WTC11 (cell line): ENCODE measurements at regions not wholly inside any gene's neighbourhood (a gene's known extent, or its start where the extent isn't known, plus 50 kb on each side); places are given as distances from the start of the nearest gene placed in this dataset.

Experiments used
- ATAC-seq: fragments of 200-7000 bp; cut with Tn5 transposase; 2 replicates; pipeline ENCODE4 v1.10.0; 2021; ENCODE audit warnings: mild to moderate bottlenecking, moderate library complexity
- CTCF ChIA-PET: fragments of 300-600 bp; sonication (Branson Sonifier 250); formaldehyde crosslinking; loops from one replicate; lab custom pipeline; 2021; ENCODE audit warnings: antibody characterized with exemption; lab: Charles Lee
- POLR2A ChIA-PET: fragments of 350-600 bp; sonication (Branson Sonifier 250); formaldehyde crosslinking; loops from one replicate; lab custom pipeline; 2021; ENCODE audit warnings: antibody characterized with exemption; lab: Charles Lee
- DNase-seq: peaks from one replicate; pipeline ENCODE4 v3.0.0; 2021; ENCODE audit warnings: low spot score
- H3K27ac Mint-ChIP-seq: 2 replicates; pipeline ENCODE4 v1.8.0; 2021; ENCODE audit warnings: mixed read lengths
- H3K27me3 Mint-ChIP-seq: 2 replicates; pipeline ENCODE4 v1.8.0; 2021; ENCODE audit warnings: low read depth, mild to moderate bottlenecking, moderate library complexity, mixed read lengths
- H3K36me3 Mint-ChIP-seq: 2 replicates; pipeline ENCODE4 v1.8.0; 2021; ENCODE audit warnings: mixed read lengths
- H3K4me1 Mint-ChIP-seq: 2 replicates; pipeline ENCODE4 v1.8.0; 2022; ENCODE audit warnings: mixed read lengths
- H3K4me3 Mint-ChIP-seq: 2 replicates; pipeline ENCODE4 v1.8.0; 2021; ENCODE audit warnings: mild to moderate bottlenecking, moderate library complexity, mixed read lengths
- H3K9me3 Mint-ChIP-seq: 2 replicates; pipeline ENCODE4 v1.8.0; 2021; ENCODE audit warnings: mixed read lengths
- CBFB ChIP-seq: sonication (generic); formaldehyde crosslinking; IDR thresholded peaks from 2 replicates; pipeline ENCODE4 v1.8.1; 2022; ENCODE audit warnings: mild to moderate bottlenecking, low read depth, missing genetic modification reagents
- CREM ChIP-seq: sonication (generic); formaldehyde crosslinking; IDR thresholded peaks from 2 replicates; pipeline ENCODE4 v1.8.1; 2022; ENCODE audit warnings: mild to moderate bottlenecking, missing genetic modification reagents, moderate library complexity
- ERG ChIP-seq: fragments of 250-450 bp; sonication (Bioruptor Pico); IDR thresholded peaks from 2 replicates; pipeline ENCODE4 v1.8.0; 2021; ENCODE audit warnings: mild to moderate bottlenecking
- FOXJ3 ChIP-seq: sonication (generic); formaldehyde crosslinking; IDR thresholded peaks from 2 replicates; pipeline ENCODE4 v1.9.0; 2021; ENCODE audit warnings: missing genetic modification reagents, mild to moderate bottlenecking, borderline replicate concordance
- HMGA2 ChIP-seq: fragments of 250-450 bp; sonication (Bioruptor Pico); IDR thresholded peaks from 2 replicates; pipeline ENCODE4 v1.4.0; 2021; ENCODE audit warnings: mild to moderate bottlenecking, moderate library complexity
- JUN ChIP-seq: sonication (generic); formaldehyde crosslinking; IDR thresholded peaks from 2 replicates; pipeline ENCODE4 v1.8.0; 2023; ENCODE audit warnings: mild to moderate bottlenecking, missing genetic modification reagents
- MAX ChIP-seq: sonication (generic); formaldehyde crosslinking; IDR thresholded peaks from 2 replicates; pipeline ENCODE4 v1.8.0; 2022; ENCODE audit warnings: mild to moderate bottlenecking, missing genetic modification reagents
- NR3C1 ChIP-seq: sonication (generic); formaldehyde crosslinking; conservative IDR thresholded peaks from 2 replicates; pipeline ENCODE4 v1.8.1; 2023; ENCODE audit warnings: low read depth, mild to moderate bottlenecking, missing genetic modification reagents
- PRRX2 ChIP-seq: fragments of 250-450 bp; sonication (Bioruptor Pico); IDR thresholded peaks from 2 replicates; pipeline ENCODE4 v1.8.0; 2021; ENCODE audit warnings: mild to moderate bottlenecking
- SOX15 ChIP-seq: fragments of 250-450 bp; sonication (Bioruptor Pico); IDR thresholded peaks from 2 replicates; pipeline ENCODE4 v1.9.0; 2021; ENCODE audit warnings: mild to moderate bottlenecking
- ZNF263 ChIP-seq: sonication (generic); formaldehyde crosslinking; IDR thresholded peaks from 2 replicates; pipeline ENCODE4 v1.8.1; 2022; ENCODE audit warnings: low read depth, mild to moderate bottlenecking, moderate library complexity, missing genetic modification reagents
- TF ChIP-seq, protein P1 (sequence below): fragments of 250-450 bp; sonication (Bioruptor Pico); IDR thresholded peaks from 2 replicates; pipeline ENCODE4 v1.9.0; 2021; ENCODE audit warnings: mild to moderate bottlenecking
- TF ChIP-seq, protein P2 (sequence below): sonication (generic); formaldehyde crosslinking; IDR thresholded peaks from 2 replicates; pipeline ENCODE4 v1.8.1; 2023; ENCODE audit warnings: mild to moderate bottlenecking, missing genetic modification reagents
- TF ChIP-seq, protein P3 (sequence below): sonication (generic); formaldehyde crosslinking; IDR thresholded peaks from 2 replicates; pipeline ENCODE4 v1.8.0; 2023; ENCODE audit warnings: mild to moderate bottlenecking, missing genetic modification reagents
- TF ChIP-seq, protein P4 (sequence below): sonication (generic); formaldehyde crosslinking; IDR thresholded peaks from 2 replicates; pipeline ENCODE4 v1.8.0; 2022; ENCODE audit warnings: mild to moderate bottlenecking, missing genetic modification reagents

GRCh38 chr13:23995283-23996073, 98.2 kb upstream of the C1QTNF9B start:
- peaks cover 11% of the 10 kb centered on the region for H3K4me1 Mint-ChIP-seq
- ChIA-PET POLR2A (no interaction called here), CTCF (interaction anchor here (1.3 kb wide), 1 partner anchor 233 kb away, joined by 3 read pairs; no protein-coding TSS in a partner anchor)
- H3K9me3 Mint-ChIP-seq = peaks cover 21% of the 10 kb centered on the region
- no peak for DNase-seq
- H3K36me3 Mint-ChIP-seq = peaks cover 15% of the 10 kb centered on the region
- H3K27me3 Mint-ChIP-seq = no peaks in the 10 kb centered on the region
- ATAC-seq = no peak
- H3K4me3 Mint-ChIP-seq = no peak overlapping the region
- no peak overlapping the region for H3K27ac Mint-ChIP-seq
- TF ChIP-seq, protein P1, sequence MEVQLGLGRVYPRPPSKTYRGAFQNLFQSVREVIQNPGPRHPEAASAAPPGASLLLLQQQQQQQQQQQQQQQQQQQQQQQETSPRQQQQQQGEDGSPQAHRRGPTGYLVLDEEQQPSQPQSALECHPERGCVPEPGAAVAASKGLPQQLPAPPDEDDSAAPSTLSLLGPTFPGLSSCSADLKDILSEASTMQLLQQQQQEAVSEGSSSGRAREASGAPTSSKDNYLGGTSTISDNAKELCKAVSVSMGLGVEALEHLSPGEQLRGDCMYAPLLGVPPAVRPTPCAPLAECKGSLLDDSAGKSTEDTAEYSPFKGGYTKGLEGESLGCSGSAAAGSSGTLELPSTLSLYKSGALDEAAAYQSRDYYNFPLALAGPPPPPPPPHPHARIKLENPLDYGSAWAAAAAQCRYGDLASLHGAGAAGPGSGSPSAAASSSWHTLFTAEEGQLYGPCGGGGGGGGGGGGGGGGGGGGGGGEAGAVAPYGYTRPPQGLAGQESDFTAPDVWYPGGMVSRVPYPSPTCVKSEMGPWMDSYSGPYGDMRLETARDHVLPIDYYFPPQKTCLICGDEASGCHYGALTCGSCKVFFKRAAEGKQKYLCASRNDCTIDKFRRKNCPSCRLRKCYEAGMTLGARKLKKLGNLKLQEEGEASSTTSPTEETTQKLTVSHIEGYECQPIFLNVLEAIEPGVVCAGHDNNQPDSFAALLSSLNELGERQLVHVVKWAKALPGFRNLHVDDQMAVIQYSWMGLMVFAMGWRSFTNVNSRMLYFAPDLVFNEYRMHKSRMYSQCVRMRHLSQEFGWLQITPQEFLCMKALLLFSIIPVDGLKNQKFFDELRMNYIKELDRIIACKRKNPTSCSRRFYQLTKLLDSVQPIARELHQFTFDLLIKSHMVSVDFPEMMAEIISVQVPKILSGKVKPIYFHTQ (CRISPR knock-in tag) = no peak
- TF ChIP-seq, protein P2, sequence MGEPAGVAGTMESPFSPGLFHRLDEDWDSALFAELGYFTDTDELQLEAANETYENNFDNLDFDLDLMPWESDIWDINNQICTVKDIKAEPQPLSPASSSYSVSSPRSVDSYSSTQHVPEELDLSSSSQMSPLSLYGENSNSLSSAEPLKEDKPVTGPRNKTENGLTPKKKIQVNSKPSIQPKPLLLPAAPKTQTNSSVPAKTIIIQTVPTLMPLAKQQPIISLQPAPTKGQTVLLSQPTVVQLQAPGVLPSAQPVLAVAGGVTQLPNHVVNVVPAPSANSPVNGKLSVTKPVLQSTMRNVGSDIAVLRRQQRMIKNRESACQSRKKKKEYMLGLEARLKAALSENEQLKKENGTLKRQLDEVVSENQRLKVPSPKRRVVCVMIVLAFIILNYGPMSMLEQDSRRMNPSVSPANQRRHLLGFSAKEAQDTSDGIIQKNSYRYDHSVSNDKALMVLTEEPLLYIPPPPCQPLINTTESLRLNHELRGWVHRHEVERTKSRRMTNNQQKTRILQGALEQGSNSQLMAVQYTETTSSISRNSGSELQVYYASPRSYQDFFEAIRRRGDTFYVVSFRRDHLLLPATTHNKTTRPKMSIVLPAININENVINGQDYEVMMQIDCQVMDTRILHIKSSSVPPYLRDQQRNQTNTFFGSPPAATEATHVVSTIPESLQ (CRISPR knock-in tag) = no peak
- no peak for TF ChIP-seq HMGA2 (CRISPR knock-in tag)
- no peak for TF ChIP-seq ZNF263 (CRISPR knock-in tag)
- TF ChIP-seq, protein P3, sequence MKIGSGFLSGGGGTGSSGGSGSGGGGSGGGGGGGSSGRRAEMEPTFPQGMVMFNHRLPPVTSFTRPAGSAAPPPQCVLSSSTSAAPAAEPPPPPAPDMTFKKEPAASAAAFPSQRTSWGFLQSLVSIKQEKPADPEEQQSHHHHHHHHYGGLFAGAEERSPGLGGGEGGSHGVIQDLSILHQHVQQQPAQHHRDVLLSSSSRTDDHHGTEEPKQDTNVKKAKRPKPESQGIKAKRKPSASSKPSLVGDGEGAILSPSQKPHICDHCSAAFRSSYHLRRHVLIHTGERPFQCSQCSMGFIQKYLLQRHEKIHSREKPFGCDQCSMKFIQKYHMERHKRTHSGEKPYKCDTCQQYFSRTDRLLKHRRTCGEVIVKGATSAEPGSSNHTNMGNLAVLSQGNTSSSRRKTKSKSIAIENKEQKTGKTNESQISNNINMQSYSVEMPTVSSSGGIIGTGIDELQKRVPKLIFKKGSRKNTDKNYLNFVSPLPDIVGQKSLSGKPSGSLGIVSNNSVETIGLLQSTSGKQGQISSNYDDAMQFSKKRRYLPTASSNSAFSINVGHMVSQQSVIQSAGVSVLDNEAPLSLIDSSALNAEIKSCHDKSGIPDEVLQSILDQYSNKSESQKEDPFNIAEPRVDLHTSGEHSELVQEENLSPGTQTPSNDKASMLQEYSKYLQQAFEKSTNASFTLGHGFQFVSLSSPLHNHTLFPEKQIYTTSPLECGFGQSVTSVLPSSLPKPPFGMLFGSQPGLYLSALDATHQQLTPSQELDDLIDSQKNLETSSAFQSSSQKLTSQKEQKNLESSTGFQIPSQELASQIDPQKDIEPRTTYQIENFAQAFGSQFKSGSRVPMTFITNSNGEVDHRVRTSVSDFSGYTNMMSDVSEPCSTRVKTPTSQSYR (CRISPR knock-in tag) = no peak
- TF ChIP-seq ERG (CRISPR knock-in tag) = no peak
- no peak for TF ChIP-seq SOX15 (CRISPR knock-in tag)
- TF ChIP-seq NR3C1 (CRISPR knock-in tag) = no peak
- TF ChIP-seq JUN (CRISPR knock-in tag) = no peak
- TF ChIP-seq CBFB (CRISPR knock-in tag) = no peak
- TF ChIP-seq CREM = no peak

DNA sequence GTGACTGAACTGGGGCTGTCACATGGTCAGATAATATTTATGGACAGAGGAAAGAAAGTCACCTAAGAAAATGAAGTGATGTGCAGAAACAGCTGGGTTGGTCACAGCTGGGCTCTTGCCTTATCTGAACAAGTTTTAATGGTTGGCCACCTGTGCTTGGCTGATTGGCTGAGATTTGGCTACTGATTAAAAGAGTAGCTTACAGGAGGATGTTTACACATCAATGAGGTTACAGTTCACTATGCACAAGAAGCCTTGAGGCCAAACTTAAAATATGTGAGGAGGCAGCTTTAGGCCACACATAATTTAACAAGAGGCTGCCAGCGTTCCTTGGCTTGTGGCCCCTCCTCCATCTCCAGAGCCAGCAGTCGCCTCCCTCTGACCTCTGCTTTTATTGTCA, 99.2 kb upstream of the C1QTNF9B start:
- CTCF ChIA-PET = interaction anchor here (1.3 kb wide), 1 partner anchor 232 kb away, joined by 3 read pairs; no protein-coding TSS in a partner anchor
- POLR2A ChIA-PET = no interaction called here
- no peak for ATAC-seq
- no peak for TF ChIP-seq PRRX2
- TF ChIP-seq, protein P4, sequence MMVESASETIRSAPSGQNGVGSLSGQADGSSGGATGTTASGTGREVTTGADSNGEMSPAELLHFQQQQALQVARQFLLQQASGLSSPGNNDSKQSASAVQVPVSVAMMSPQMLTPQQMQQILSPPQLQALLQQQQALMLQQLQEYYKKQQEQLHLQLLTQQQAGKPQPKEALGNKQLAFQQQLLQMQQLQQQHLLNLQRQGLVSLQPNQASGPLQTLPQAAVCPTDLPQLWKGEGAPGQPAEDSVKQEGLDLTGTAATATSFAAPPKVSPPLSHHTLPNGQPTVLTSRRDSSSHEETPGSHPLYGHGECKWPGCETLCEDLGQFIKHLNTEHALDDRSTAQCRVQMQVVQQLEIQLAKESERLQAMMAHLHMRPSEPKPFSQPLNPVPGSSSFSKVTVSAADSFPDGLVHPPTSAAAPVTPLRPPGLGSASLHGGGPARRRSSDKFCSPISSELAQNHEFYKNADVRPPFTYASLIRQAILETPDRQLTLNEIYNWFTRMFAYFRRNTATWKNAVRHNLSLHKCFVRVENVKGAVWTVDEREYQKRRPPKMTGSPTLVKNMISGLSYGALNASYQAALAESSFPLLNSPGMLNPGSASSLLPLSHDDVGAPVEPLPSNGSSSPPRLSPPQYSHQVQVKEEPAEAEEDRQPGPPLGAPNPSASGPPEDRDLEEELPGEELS (CRISPR knock-in tag) = no peak
- no peak for TF ChIP-seq FOXJ3 (CRISPR knock-in tag)
- TF ChIP-seq MAX (CRISPR knock-in tag) = no peak
- TF ChIP-seq, all 79 proteins: peak for 0
- no peak overlapping the region for H3K4me3 Mint-ChIP-seq
- no peak for DNase-seq
- peaks cover 21% of the 10 kb centered on the region for H3K9me3 Mint-ChIP-seq
- no peak overlapping the region for H3K27ac Mint-ChIP-seq
- H3K4me1 Mint-ChIP-seq = peaks cover 11% of the 10 kb centered on the region
- H3K36me3 Mint-ChIP-seq = peaks cover 15% of the 10 kb centered on the region
- no peaks in the 10 kb centered on the region for H3K27me3 Mint-ChIP-seq
